HG02970 (cell line): ENCODE measurements at regions not wholly inside any gene's neighbourhood (a gene's known extent, or its start where the extent isn't known, plus 50 kb on each side); places are given as distances from the start of the nearest gene placed in this dataset.

Experiments used
- ATAC-seq: cut with Tn5 transposase; IDR thresholded peaks from one replicate; pipeline ENCODE4 v1.9.1; 2021; ENCODE audit warnings: mild to moderate bottlenecking, moderate library complexity, moderate number of reproducible peaks; ENCODE audit not compliant: unreplicated experiment, low FRiP score

- no peak for ATAC-seq
Observed at GRCh38 chr10:117900280-117900679, 146.5 kb downstream of the RAB11FIP2 start.

GRCh38 chr10:117903854-117904253 is 142.9 kb downstream of the RAB11FIP2 start:
- ATAC-seq: no peak

GRCh38 chr10:117905404-117905803 is 141.3 kb downstream of the RAB11FIP2 start:
- ATAC-seq: no peak

- no peak for ATAC-seq
Observed at GRCh38 chr10:117911684-117912083, 135.1 kb downstream of the RAB11FIP2 start.

GRCh38 chr10:117914334-117914733 is 132.4 kb downstream of the RAB11FIP2 start:
- no peak for ATAC-seq

- ATAC-seq: no peak
Observed at GRCh38 chr10:117920956-117921355, 125.8 kb downstream of the RAB11FIP2 start.

GRCh38 chr10:117921421-117921820 is 125.3 kb downstream of the RAB11FIP2 start:
- ATAC-seq: no peak

GRCh38 chr10:117924820-117925219 is 121.9 kb downstream of the RAB11FIP2 start:
- ATAC-seq: no peak

- no peak for ATAC-seq
Observed at GRCh38 chr10:117925369-117925768, 121.4 kb downstream of the RAB11FIP2 start.

GRCh38 chr10:117926491-117926890 is 120.2 kb downstream of the RAB11FIP2 start:
- ATAC-seq: no peak

GRCh38 chr10:117927332-117927731 is 119.4 kb downstream of the RAB11FIP2 start:
- ATAC-seq: no peak

GRCh38 chr10:117927871-117928270 is 118.9 kb downstream of the RAB11FIP2 start:
- ATAC-seq: no peak

GRCh38 chr10:117928281-117928680 is 118.5 kb downstream of the RAB11FIP2 start:
- no peak for ATAC-seq

- ATAC-seq: no peak
Observed at GRCh38 chr10:117928741-117929140, 118.0 kb downstream of the RAB11FIP2 start.

- no peak for ATAC-seq
Observed at GRCh38 chr10:117929327-117930067, 117.2 kb downstream of the RAB11FIP2 start.

GRCh38 chr10:117931078-117931477 is 115.7 kb downstream of the RAB11FIP2 start:
- ATAC-seq: no peak

- ATAC-seq: no peak
Observed at GRCh38 chr10:117933036-117933435, 113.7 kb downstream of the RAB11FIP2 start.

GRCh38 chr10:117934477-117934876 is 112.3 kb downstream of the RAB11FIP2 start:
- ATAC-seq: no peak

- no peak for ATAC-seq
Observed at GRCh38 chr10:117936141-117936540, 110.6 kb downstream of the RAB11FIP2 start.

GRCh38 chr10:117936566-117936965 is 110.2 kb downstream of the RAB11FIP2 start:
- ATAC-seq: no peak

GRCh38 chr10:117936976-117937375 is 109.8 kb downstream of the RAB11FIP2 start:
- ATAC-seq: no peak

- no peak for ATAC-seq
Observed at GRCh38 chr10:117938104-117938503, 108.6 kb downstream of the RAB11FIP2 start.
